ENCODE measurements at regions not wholly inside any gene's neighbourhood (a gene's known extent, or its start where the extent isn't known, plus 50 kb on each side); places are given as distances from the start of the nearest gene placed in this dataset.

GRCh38 chr10:94178475-94179253 lies 184.1 kb downstream of the NOC3L start:
- no peak for DNase-seq (ENCODE audit: low spot score)
- in situ Hi-C loops (cut with MboI; ENCODE audit: low sequenced_read_pairs, unreplicated experiment): no loop called here

GRCh38 chr10:94180576-94180975 lies 182.2 kb downstream of the NOC3L start:
- TF ChIP-seq, protein P1, sequence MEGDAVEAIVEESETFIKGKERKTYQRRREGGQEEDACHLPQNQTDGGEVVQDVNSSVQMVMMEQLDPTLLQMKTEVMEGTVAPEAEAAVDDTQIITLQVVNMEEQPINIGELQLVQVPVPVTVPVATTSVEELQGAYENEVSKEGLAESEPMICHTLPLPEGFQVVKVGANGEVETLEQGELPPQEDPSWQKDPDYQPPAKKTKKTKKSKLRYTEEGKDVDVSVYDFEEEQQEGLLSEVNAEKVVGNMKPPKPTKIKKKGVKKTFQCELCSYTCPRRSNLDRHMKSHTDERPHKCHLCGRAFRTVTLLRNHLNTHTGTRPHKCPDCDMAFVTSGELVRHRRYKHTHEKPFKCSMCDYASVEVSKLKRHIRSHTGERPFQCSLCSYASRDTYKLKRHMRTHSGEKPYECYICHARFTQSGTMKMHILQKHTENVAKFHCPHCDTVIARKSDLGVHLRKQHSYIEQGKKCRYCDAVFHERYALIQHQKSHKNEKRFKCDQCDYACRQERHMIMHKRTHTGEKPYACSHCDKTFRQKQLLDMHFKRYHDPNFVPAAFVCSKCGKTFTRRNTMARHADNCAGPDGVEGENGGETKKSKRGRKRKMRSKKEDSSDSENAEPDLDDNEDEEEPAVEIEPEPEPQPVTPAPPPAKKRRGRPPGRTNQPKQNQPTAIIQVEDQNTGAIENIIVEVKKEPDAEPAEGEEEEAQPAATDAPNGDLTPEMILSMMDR (IDR thresholded peaks at IDR 0.05; ENCODE audit: borderline replicate concordance, control extremely low read depth, extremely low read depth, insufficient read depth, missing control alignments): no peak
- in situ Hi-C loops (cut with MboI; ENCODE audit: low sequenced_read_pairs, unreplicated experiment): no loop called here
- DNase-seq (ENCODE audit: low spot score): no peak

More at GRCh38 chr10:94178475-94179253, 184.1 kb downstream of the NOC3L start:
- TF ChIP-seq, protein P1 (IDR thresholded peaks at IDR 0.05; ENCODE audit: borderline replicate concordance, control extremely low read depth, extremely low read depth, insufficient read depth, missing control alignments): no peak

- TF ChIP-seq, protein P1 (IDR thresholded peaks at IDR 0.05; ENCODE audit: borderline replicate concordance, control extremely low read depth, extremely low read depth, insufficient read depth, missing control alignments): no peak
- no peak for DNase-seq (ENCODE audit: low spot score)
- in situ Hi-C loops (cut with MboI; ENCODE audit: low sequenced_read_pairs, unreplicated experiment): no loop called here
Measured at GRCh38 chr10:94183666-94184264, 179.0 kb downstream of the NOC3L start.

DNA sequence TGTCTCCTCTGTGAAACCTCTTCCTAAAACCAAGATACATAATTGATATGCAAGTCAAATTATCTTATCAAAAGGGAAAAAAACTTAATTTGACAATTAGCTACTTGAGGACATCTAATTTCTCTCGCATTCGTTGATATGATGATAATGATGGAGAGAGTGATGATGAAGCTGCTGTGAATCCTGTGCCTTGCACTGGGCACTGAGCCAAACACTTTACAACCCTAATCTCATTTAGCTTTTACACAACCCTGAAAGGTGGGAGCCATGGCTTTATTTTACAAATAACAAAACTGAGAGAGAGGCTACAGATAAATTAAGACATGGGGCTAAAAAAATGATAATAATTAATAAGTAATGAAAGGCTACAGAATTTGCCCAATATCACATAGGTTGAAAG lies 176.0 kb downstream of the NOC3L start:
- no peak for DNase-seq (ENCODE audit: low spot score)
- TF ChIP-seq, protein P1 (IDR thresholded peaks at IDR 0.05; ENCODE audit: borderline replicate concordance, control extremely low read depth, extremely low read depth, insufficient read depth, missing control alignments): no peak
- in situ Hi-C loops (cut with MboI; ENCODE audit: low sequenced_read_pairs, unreplicated experiment): no loop called here

GRCh38 chr10:94192333-94192732 lies 170.4 kb downstream of the NOC3L start:
- in situ Hi-C loops (cut with MboI; ENCODE audit: low sequenced_read_pairs, unreplicated experiment): no loop called here

DNA sequence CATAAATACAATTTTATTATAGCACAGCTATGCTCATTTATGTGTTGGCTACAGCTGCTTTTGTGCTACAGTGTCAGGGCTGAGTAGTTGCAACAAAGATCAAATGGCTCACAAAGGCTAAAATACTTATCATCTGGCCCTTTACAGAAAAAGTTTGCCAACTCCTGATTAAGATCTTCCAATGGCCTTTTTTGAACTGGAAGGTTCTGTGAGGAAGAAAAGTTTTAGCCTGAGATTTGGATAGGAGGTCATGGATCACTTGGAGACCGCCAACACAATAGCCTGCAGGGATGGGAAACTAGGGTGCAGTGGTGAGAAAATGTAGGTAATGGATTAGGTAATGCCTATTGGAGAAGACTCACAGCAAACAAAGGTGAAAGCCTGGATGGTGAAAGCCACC lies 169.8 kb downstream of the NOC3L start:
- in situ Hi-C loops (cut with MboI; ENCODE audit: low sequenced_read_pairs, unreplicated experiment): no loop called here
- TF ChIP-seq, protein P1 (IDR thresholded peaks at IDR 0.05; ENCODE audit: borderline replicate concordance, control extremely low read depth, extremely low read depth, insufficient read depth, missing control alignments): no peak
- DNase-seq (ENCODE audit: low spot score): no peak

More at GRCh38 chr10:94192333-94192732, 170.4 kb downstream of the NOC3L start:
- no peak for DNase-seq (ENCODE audit: low spot score)
- TF ChIP-seq, protein P1 (IDR thresholded peaks at IDR 0.05; ENCODE audit: borderline replicate concordance, control extremely low read depth, extremely low read depth, insufficient read depth, missing control alignments): no peak

Measured in GM13976 (cell line).